Keratinocyte (primary cell): ENCODE measurements at regions not wholly inside any gene's neighbourhood (a gene's known extent, or its start where the extent isn't known, plus 50 kb on each side); places are given as distances from the start of the nearest gene placed in this dataset.

Experiments used
- DNase-seq: peaks from one replicate; pipeline ENCODE4 v3.0.0-alpha.2; 2011; ENCODE audit warnings: low read depth, missing footprints, low spot score
- FAIRE-seq: peaks from 2 replicates; lab custom pipeline; 2011; peaks lifted over from hg19 to GRCh38; lab: Jason Lieb, UNC
- H2AFZ ChIP-seq: 2 replicates; pipeline ENCODE4 v1.6.0; 2012; ENCODE audit warnings: low read length, control low read depth, inconsistent platforms; ENCODE audit not compliant: control insufficient read depth
- H3K27ac ChIP-seq: 2 replicates; pipeline ENCODE4 v1.5.1; 2011; ENCODE audit warnings: low read length; ENCODE audit not compliant: control insufficient read depth, insufficient read depth
- H3K27me3 ChIP-seq: 3 replicates; pipeline ENCODE4 v1.6.0; 2011; ENCODE audit warnings: low read length; ENCODE audit not compliant: control insufficient read depth, insufficient read depth; ENCODE audit errors: extremely low read depth
- H3K36me3 ChIP-seq, 2 experiments: 2 replicates in 1 of 2; 3 replicates in 1 of 2; pipeline ENCODE4 v1.5.1; 2011; ENCODE audit warnings: low read length in 2 of 2, mild to moderate bottlenecking in 1 of 2; ENCODE audit not compliant: control insufficient read depth in 2 of 2, insufficient read depth in 2 of 2; ENCODE audit errors: extremely low read depth in 1 of 2
- H3K4me1 ChIP-seq: 3 replicates; pipeline ENCODE4 v1.5.1; 2011; ENCODE audit warnings: low read length; ENCODE audit not compliant: control insufficient read depth, insufficient read depth; ENCODE audit errors: extremely low read depth
- H3K4me2 ChIP-seq: 3 replicates; pipeline ENCODE4 v1.6.0; 2011; ENCODE audit warnings: low read depth, low read length; ENCODE audit not compliant: control insufficient read depth, insufficient read depth; ENCODE audit errors: extremely low read depth
- H3K4me3 ChIP-seq, 3 experiments: fragments of 200-600 bp in 1 of 3; sonication (generic) in 1 of 3; 2 replicates in 2 of 3; 3 replicates in 1 of 3; pipeline ENCODE4 v1.5.1; 2011 to 2016; ENCODE audit warnings: low read length in 3 of 3, mild to moderate bottlenecking in 3 of 3, control low read depth in 2 of 3, inconsistent platforms in 1 of 3, low read depth in 1 of 3, mixed read lengths in 1 of 3, mixed run types in 1 of 3, moderate library complexity in 1 of 3; ENCODE audit not compliant: control insufficient read depth in 2 of 3, insufficient read depth in 2 of 3; ENCODE audit errors: extremely low read depth in 1 of 3
- H3K79me2 ChIP-seq: 2 replicates; pipeline ENCODE4 v1.6.0; 2012; ENCODE audit warnings: low read length; ENCODE audit not compliant: control insufficient read depth, insufficient read depth
- H3K9ac ChIP-seq: 3 replicates; pipeline ENCODE4 v1.6.0; 2011; ENCODE audit warnings: low read length; ENCODE audit not compliant: control insufficient read depth, insufficient read depth; ENCODE audit errors: extremely low read depth
- H3K9me1 ChIP-seq: 3 replicates; pipeline ENCODE4 v1.6.0; 2011; ENCODE audit warnings: low read length; ENCODE audit not compliant: control insufficient read depth, insufficient read depth; ENCODE audit errors: extremely low read depth
- H3K9me3 ChIP-seq: 2 replicates; pipeline ENCODE4 v1.5.1; 2012; ENCODE audit warnings: low read depth, low read length; ENCODE audit not compliant: control insufficient read depth
- H4K20me1 ChIP-seq: 3 replicates; pipeline ENCODE4 v1.6.0; 2011; ENCODE audit warnings: low read length; ENCODE audit not compliant: control insufficient read depth, insufficient read depth; ENCODE audit errors: extremely low read depth
- CTCF ChIP-seq, 3 experiments: IDR thresholded peaks in 1 of 3; conservative IDR thresholded peaks in 1 of 3; optimal IDR thresholded peaks in 1 of 3; 2 replicates in 2 of 3; 3 replicates in 1 of 3; pipeline versions ENCODE3 to v1.5.1; 2011; ENCODE audit warnings: low read length in 3 of 3, mild to moderate bottlenecking in 3 of 3, moderate library complexity in 2 of 3, control low read depth in 1 of 3, inconsistent platforms in 1 of 3; ENCODE audit not compliant: insufficient read depth in 2 of 3; ENCODE audit errors: extremely low read depth in 1 of 3
- EZH2 ChIP-seq: IDR thresholded peaks from one replicate; pipeline ENCODE4 v1.6.1; 2012; ENCODE audit warnings: inconsistent platforms, mild to moderate bottlenecking, low read length, moderate library complexity
- dilution Hi-C: fragments of 300-500 bp; cut with MboI; formaldehyde crosslinking; loops from one replicate; pipeline ENCODE4 v1.7.0; 2020; ENCODE audit warnings: low sequenced_read_pairs; ENCODE audit not compliant: extremely low pct_ligation_motif_present

GRCh38 chr13:18959996-18960395 lies 221.6 kb downstream of the TUBA3C start:
- H4K20me1 ChIP-seq = no peaks in the 10 kb centered on the region
- H3K9me1 ChIP-seq = no peaks in the 10 kb centered on the region
- no peaks in the 10 kb centered on the region for H3K4me1 ChIP-seq
- no peak for FAIRE-seq
- no peak overlapping the region for H3K9ac ChIP-seq
- no peak for DNase-seq
- H3K4me2 ChIP-seq = no peak overlapping the region
- no peak overlapping the region for H3K4me3 ChIP-seq
- dilution Hi-C loops = no loop called here
- peaks cover 44% of the 10 kb centered on the region for H3K9me3 ChIP-seq
- TF ChIP-seq EZH2 (no peak), CTCF (optimal IDR thresholded peaks at IDR 0.05 in 1 of 3, IDR thresholded peaks at IDR 0.05 in 1 of 3, conservative IDR thresholded peaks at IDR 0.05 in 1 of 3; ENCODE audit: extremely low read depth in 1 of 3, insufficient read depth in 2 of 3, low read length in 3 of 3) (no peak)
- H2AFZ ChIP-seq = no peak overlapping the region
- no peaks in the 10 kb centered on the region for H3K36me3 ChIP-seq
- H3K79me2 ChIP-seq = no peaks in the 10 kb centered on the region
- H3K27me3 ChIP-seq = no peaks in the 10 kb centered on the region
- no peak overlapping the region for H3K27ac ChIP-seq

GRCh38 chr13:18959229-18959628 lies 222.4 kb downstream of the TUBA3C start:
- Histone ChIP-seq H3K27me3 (no peaks in the 10 kb centered on the region), H3K27ac (no peak overlapping the region), H3K4me3 (no peak overlapping the region), H3K36me3 (no peaks in the 10 kb centered on the region), H3K4me1 (no peaks in the 10 kb centered on the region), H3K9me1 (no peaks in the 10 kb centered on the region), H3K4me2 (no peak overlapping the region), H3K9ac (no peak overlapping the region), H3K79me2 (no peaks in the 10 kb centered on the region), H3K9me3 (peaks cover 42% of the 10 kb centered on the region), H4K20me1 (no peaks in the 10 kb centered on the region), H2AFZ (no peak overlapping the region)
- no peak for FAIRE-seq
- dilution Hi-C loops = no loop called here
- DNase-seq = no peak
- TF ChIP-seq EZH2 (no peak), CTCF (optimal IDR thresholded peaks at IDR 0.05 in 1 of 3, IDR thresholded peaks at IDR 0.05 in 1 of 3, conservative IDR thresholded peaks at IDR 0.05 in 1 of 3; ENCODE audit: extremely low read depth in 1 of 3, insufficient read depth in 2 of 3, low read length in 3 of 3) (no peak)
